Gastrocnemius medialis (tissue), 4 donors: ENCODE measurements at regions not wholly inside any gene's neighbourhood (a gene's known extent, or its start where the extent isn't known, plus 50 kb on each side); places are given as distances from the start of the nearest gene placed in this dataset.

Source experiments
- POLR2A ChIP-seq, 2 donors: fragments of 450-650 bp; IDR thresholded peaks; one replicate each; pipeline ENCODE4 v1.6.1; 2017; ENCODE audit warnings: antibody characterized with exemption in 2 of 2, mild to moderate bottlenecking in 2 of 2, moderate library complexity in 2 of 2
- TF ChIP-seq, protein P1 (sequence below), 5 experiments: fragments of 450-650 bp in 3 of 5; fragments of 200-600 bp in 2 of 5; sonication (generic) in 2 of 5; IDR thresholded peaks in 4 of 5; conservative IDR thresholded peaks in 1 of 5; 1 replicate in 4 of 5; 2 replicates in 1 of 5; pipeline ENCODE4 v1.5.1; 2016 to 2019; ENCODE audit warnings: antibody characterized with exemption in 5 of 5, mild to moderate bottlenecking in 3 of 5, moderate library complexity in 3 of 5

DNA sequence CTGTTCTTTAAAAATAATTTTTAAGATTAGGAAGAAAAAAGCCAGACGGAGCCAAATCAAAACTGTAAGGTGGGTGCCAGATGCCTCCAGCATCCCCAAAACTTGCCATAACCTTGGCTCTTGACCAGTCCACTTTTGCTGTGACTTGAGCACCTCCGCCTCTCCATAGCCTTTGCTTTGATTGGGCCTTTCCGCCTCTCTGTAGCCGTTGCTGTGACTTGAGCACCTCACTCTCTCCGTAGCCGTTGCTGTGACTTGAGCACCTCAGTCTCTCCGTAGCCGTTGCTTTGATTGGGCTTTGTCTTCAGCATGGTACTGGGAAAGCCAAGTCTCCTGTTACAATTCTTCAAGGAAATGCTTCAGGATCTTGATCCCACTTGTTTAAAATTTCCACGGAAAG lies 73.0 kb downstream of the YTHDF1 start:
- TF ChIP-seq, protein P1, sequence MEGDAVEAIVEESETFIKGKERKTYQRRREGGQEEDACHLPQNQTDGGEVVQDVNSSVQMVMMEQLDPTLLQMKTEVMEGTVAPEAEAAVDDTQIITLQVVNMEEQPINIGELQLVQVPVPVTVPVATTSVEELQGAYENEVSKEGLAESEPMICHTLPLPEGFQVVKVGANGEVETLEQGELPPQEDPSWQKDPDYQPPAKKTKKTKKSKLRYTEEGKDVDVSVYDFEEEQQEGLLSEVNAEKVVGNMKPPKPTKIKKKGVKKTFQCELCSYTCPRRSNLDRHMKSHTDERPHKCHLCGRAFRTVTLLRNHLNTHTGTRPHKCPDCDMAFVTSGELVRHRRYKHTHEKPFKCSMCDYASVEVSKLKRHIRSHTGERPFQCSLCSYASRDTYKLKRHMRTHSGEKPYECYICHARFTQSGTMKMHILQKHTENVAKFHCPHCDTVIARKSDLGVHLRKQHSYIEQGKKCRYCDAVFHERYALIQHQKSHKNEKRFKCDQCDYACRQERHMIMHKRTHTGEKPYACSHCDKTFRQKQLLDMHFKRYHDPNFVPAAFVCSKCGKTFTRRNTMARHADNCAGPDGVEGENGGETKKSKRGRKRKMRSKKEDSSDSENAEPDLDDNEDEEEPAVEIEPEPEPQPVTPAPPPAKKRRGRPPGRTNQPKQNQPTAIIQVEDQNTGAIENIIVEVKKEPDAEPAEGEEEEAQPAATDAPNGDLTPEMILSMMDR (IDR thresholded peaks at IDR 0.05 in 4 of 5, conservative IDR thresholded peaks at IDR 0.05 in 1 of 5): no peak
- no peak for TF ChIP-seq POLR2A (IDR thresholded peaks at IDR 0.05)
